Lower leg skin (tissue), 3 donors: ENCODE measurements at regions not wholly inside any gene's neighbourhood (a gene's known extent, or its start where the extent isn't known, plus 50 kb on each side); places are given as distances from the start of the nearest gene placed in this dataset.

Experiments used
- POLR2A ChIP-seq, 2 donors: fragments of 450-650 bp; IDR thresholded peaks; one replicate each; pipeline ENCODE4 v1.6.1; 2016 to 2017; ENCODE audit warnings: antibody characterized with exemption in 2 of 2, mild to moderate bottlenecking in 1 of 2, moderate library complexity in 1 of 2
- TF ChIP-seq, protein P1 (sequence below), 3 donors: fragments of 450-650 bp; IDR thresholded peaks; one replicate each; pipeline ENCODE4 v1.5.1; 2016; ENCODE audit warnings: antibody characterized with exemption in 3 of 3, mild to moderate bottlenecking in 3 of 3, moderate library complexity in 2 of 3

DNA sequence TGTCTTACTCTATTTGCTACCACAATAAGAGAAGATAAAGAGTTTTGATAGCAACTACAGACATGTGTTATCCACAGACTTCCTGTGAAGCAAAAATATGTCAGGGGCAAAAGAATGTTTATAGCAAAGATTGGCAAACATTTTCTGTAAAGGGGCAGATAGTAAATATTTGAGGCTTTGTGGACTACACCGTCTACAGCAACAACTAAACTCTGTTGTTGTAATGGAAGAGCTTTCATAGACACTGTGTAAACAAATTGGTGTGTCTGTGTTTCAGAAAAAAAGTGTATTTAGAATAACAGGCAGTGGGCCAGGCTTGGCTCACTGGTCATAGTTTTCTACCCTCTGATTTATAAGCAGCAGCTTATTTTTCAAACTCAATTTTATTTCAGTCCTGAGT is 521.4 kb downstream of the ANKRD7 start:
- TF ChIP-seq, protein P1, sequence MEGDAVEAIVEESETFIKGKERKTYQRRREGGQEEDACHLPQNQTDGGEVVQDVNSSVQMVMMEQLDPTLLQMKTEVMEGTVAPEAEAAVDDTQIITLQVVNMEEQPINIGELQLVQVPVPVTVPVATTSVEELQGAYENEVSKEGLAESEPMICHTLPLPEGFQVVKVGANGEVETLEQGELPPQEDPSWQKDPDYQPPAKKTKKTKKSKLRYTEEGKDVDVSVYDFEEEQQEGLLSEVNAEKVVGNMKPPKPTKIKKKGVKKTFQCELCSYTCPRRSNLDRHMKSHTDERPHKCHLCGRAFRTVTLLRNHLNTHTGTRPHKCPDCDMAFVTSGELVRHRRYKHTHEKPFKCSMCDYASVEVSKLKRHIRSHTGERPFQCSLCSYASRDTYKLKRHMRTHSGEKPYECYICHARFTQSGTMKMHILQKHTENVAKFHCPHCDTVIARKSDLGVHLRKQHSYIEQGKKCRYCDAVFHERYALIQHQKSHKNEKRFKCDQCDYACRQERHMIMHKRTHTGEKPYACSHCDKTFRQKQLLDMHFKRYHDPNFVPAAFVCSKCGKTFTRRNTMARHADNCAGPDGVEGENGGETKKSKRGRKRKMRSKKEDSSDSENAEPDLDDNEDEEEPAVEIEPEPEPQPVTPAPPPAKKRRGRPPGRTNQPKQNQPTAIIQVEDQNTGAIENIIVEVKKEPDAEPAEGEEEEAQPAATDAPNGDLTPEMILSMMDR (IDR thresholded peaks at IDR 0.05) = no peak
- no peak for TF ChIP-seq POLR2A (IDR thresholded peaks at IDR 0.05)
